Activated naive CD8-positive, alpha-beta T cell treated with anti-CD3 and anti-CD28 coated beads for 36 hours (primary cell): ENCODE measurements at regions not wholly inside any gene's neighbourhood (a gene's known extent, or its start where the extent isn't known, plus 50 kb on each side); places are given as distances from the start of the nearest gene placed in this dataset.

Experiments used
- DNase-seq: peaks from one replicate; pipeline ENCODE4 v3.0.0; 2021
- H3K27ac Mint-ChIP-seq: one replicate; pipeline ENCODE4 v1.8.0; 2022; ENCODE audit warnings: mild to moderate bottlenecking, moderate library complexity, mixed read lengths
- H3K27me3 Mint-ChIP-seq: one replicate; pipeline ENCODE4 v1.8.0; 2022; ENCODE audit warnings: mild to moderate bottlenecking, mixed read lengths
- H3K36me3 Mint-ChIP-seq: one replicate; pipeline ENCODE4 v1.8.0; 2021; ENCODE audit warnings: mild to moderate bottlenecking, mixed read lengths
- H3K4me1 Mint-ChIP-seq: one replicate; pipeline ENCODE4 v1.8.0; 2021; ENCODE audit warnings: mixed read lengths
- H3K4me3 Mint-ChIP-seq: one replicate; pipeline ENCODE4 v1.8.0; 2022; ENCODE audit warnings: mild to moderate bottlenecking, moderate library complexity, mixed read lengths
- H3K9me3 Mint-ChIP-seq: one replicate; pipeline ENCODE4 v1.8.0; 2022; ENCODE audit warnings: mixed read lengths

DNA sequence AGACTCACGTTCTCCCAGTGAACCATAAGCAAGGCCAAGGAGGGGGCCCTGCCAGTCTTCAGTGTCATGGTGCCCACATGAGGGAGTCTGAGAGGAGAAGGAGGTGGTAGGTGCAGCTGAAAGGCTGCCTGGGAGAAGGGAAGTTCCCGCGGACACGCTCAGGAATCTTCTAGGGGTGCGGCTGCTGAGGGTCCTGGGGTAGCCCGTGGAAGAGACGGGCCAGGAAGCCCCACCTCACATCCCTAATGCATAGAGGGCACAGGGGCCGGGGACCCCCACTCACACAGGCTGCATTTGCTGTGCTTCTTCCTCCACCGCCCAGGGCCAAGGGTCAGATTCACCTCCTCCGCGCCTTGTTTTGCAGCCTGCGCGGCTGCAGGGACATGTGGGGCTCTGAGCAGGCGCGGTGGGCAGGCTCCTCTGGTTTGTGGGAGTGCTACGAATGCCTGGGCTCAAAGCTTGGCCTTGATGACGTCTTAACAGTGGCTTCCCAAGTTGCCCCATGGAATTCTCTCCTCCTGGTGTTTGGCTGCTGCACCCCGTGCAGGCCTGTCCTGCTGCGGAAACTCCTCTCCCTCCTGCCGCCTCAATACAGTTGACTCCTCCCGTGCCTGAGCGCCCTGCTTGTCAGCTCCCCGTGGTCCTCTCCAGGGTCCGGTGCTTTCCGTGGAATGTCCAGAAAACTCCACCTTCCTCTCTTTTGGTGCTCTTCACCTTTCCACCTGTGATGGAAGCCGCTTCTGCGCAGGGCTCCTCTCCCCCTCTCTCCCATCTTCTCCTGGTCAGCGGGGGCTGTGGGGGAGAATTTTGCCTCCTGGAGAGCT, 95.7 kb downstream of the VAPA start:
- DNase-seq: no peak
- H3K36me3 Mint-ChIP-seq: no peaks in the 10 kb centered on the region
- H3K27me3 Mint-ChIP-seq: no peaks in the 10 kb centered on the region
- no peak overlapping the region for H3K27ac Mint-ChIP-seq
- no peaks in the 10 kb centered on the region for H3K4me1 Mint-ChIP-seq
- no peak overlapping the region for H3K4me3 Mint-ChIP-seq
- H3K9me3 Mint-ChIP-seq: no peaks in the 10 kb centered on the region

DNA sequence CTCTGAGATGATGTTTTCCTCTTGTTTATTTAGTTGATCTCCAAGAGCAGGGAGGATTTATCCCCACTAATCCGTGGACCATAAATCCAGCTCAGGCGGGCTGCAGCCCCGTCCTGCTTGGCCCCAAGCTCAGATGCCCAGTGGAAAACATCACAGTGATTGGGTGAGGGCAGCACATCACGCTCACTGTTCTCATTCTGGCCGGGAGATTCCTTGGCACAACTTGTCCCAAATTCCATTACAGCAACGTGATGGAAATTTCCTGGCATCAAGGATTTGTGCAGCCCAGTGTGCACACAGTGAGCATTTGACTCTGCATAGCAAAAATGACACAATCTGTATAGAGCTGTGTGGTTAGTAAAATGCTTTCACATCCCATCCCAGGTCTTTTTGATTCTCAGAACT, 96.8 kb downstream of the VAPA start:
- Mint-ChIP-seq H3K4me3 (no peak overlapping the region), H3K27me3 (no peaks in the 10 kb centered on the region), H3K4me1 (no peaks in the 10 kb centered on the region), H3K27ac (no peak overlapping the region), H3K36me3 (no peaks in the 10 kb centered on the region), H3K9me3 (no peaks in the 10 kb centered on the region)
- no peak for DNase-seq

DNA sequence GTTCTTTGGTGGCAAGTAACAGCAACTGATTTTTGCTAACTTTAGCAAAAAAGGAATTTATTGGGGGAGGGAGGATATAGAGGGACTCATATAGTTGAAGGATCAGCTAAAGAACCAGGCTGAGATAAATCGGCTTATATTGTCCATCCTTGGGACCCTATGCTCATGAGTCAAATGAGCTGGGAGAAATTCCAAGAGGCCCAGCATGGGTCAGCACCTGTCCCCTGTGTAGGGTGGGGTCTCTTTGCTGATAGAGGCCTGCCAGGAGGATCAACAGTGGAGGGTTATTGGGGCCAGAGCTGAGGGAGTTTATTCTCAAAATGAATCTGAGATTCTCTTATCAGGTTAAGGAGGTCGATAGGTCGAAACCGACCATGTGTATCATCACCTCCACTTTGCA, 97.2 kb downstream of the VAPA start:
- Mint-ChIP-seq H3K4me3 (no peak overlapping the region), H3K27ac (no peak overlapping the region), H3K4me1 (peaks cover 1% of the 10 kb centered on the region), H3K36me3 (no peaks in the 10 kb centered on the region), H3K27me3 (no peaks in the 10 kb centered on the region), H3K9me3 (no peaks in the 10 kb centered on the region)
- no peak for DNase-seq

DNA sequence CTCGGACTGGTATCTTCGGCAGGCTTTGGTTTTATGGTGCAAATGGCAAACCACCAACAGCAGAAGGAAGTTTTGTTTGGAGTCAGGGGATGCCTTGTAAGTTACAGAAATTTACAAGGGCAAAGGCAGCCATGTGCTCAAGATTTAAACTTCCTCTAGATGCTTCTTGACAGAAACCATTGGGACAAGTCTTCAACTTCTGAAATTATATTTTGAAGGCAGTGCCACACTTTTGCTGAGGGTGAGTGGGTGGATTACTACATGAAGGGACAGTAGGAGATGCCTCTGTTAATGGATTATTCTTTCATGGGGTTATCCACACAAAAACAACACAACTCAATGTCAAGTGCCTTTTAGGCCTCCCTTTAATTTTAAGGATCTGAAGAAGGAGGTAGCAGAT, 97.9 kb downstream of the VAPA start:
- H3K36me3 Mint-ChIP-seq: no peaks in the 10 kb centered on the region
- no peaks in the 10 kb centered on the region for H3K9me3 Mint-ChIP-seq
- H3K4me1 Mint-ChIP-seq: peaks cover 6% of the 10 kb centered on the region
- H3K27me3 Mint-ChIP-seq: no peaks in the 10 kb centered on the region
- H3K27ac Mint-ChIP-seq: no peak overlapping the region
- DNase-seq: no peak
- H3K4me3 Mint-ChIP-seq: no peak overlapping the region

DNA sequence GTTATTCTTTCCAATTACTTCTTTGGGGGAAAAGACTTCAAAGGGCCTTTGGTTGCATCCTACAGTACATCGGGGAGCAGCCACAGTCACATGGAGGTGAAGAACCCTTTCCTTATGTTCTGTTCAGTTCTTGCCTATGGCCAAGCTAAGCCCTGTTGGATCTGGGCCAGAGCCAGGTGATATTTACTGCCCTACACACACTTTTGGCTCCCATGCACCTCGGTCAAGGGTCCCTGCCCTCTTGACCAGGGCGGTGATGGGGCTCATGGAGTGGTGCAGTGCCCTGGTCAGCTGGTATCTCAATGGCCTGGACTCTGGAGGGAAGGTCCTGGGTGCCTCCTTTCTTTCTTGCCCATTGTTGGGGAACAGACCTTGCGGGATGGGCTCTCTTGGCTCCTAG, 98.7 kb downstream of the VAPA start:
- no peak overlapping the region for H3K27ac Mint-ChIP-seq
- H3K36me3 Mint-ChIP-seq: no peaks in the 10 kb centered on the region
- no peak for DNase-seq
- no peak overlapping the region for H3K4me3 Mint-ChIP-seq
- H3K9me3 Mint-ChIP-seq: no peaks in the 10 kb centered on the region
- no peaks in the 10 kb centered on the region for H3K27me3 Mint-ChIP-seq
- peaks cover 6% of the 10 kb centered on the region for H3K4me1 Mint-ChIP-seq

DNA sequence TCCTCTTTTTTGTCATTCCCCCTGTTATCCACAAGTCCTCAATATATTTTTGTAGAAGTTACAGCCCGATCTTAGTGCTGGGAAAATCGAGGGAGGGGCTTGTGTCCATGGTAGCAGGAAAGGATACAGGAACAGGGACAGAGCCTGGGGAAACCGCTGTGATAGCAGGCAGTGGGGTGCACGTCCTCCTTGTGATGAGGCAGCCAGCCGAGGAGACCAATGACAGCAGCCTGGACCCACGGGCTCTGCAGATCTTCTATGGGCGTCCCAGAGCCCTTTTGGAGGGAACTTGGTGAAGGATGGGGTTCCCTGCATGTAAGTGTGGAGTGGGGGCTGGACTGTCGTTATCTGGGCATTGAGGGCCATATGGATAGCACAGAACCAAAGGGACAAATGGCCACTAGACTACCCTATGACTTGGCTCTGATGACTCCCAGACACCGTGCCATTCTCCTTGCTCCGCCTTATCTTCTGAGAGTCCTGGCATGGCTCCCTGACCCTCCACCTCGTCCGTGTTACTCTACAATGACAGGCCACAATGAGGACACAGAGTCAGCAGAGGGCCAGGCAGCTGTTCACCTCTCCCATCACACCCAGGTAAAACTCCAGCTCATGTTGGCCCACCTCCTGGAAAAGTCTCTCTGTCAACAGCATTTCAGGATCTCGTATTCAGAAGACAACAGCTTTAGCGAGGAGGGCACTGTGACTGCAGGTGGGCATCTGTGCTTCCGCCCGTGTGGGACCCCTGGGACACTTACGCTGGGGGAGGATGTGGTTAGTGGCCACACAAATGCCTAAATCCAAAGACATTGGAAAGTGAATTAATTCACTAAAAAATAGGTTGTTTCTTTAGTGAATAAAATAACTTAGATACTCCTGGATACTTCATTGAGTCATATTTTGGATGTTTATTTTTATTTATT, 100.1 kb downstream of the VAPA start:
- H3K27ac Mint-ChIP-seq: no peak overlapping the region
- H3K4me3 Mint-ChIP-seq: no peak overlapping the region
- peaks cover 6% of the 10 kb centered on the region for H3K4me1 Mint-ChIP-seq
- no peak for DNase-seq
- H3K9me3 Mint-ChIP-seq: no peaks in the 10 kb centered on the region
- no peaks in the 10 kb centered on the region for H3K36me3 Mint-ChIP-seq
- H3K27me3 Mint-ChIP-seq: no peaks in the 10 kb centered on the region

DNA sequence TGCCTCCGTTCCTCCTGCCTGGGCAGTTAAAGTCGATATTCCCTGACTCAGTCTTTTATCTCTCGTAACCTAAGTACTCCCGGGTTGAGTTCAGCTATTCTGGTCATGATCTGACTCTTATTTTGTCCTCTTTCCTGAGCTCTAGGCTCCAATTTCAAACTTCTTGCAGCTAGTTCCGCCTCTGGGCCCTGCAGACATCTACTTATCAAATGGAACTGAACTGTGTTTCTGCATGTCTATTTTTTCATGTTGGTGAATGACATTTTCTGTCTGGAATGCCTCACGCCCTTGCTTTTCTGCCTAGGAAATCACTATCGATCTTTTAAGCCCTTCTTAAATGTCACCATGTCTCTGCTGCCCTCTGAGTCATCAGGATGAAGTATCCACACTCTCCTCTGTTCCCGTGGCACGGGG, 101.5 kb downstream of the VAPA start:
- DNase-seq: no peak
- H3K9me3 Mint-ChIP-seq: no peaks in the 10 kb centered on the region
- H3K4me1 Mint-ChIP-seq: peaks cover 6% of the 10 kb centered on the region
- H3K27me3 Mint-ChIP-seq: no peaks in the 10 kb centered on the region
- H3K4me3 Mint-ChIP-seq: no peak overlapping the region
- no peak overlapping the region for H3K27ac Mint-ChIP-seq
- H3K36me3 Mint-ChIP-seq: no peaks in the 10 kb centered on the region

DNA sequence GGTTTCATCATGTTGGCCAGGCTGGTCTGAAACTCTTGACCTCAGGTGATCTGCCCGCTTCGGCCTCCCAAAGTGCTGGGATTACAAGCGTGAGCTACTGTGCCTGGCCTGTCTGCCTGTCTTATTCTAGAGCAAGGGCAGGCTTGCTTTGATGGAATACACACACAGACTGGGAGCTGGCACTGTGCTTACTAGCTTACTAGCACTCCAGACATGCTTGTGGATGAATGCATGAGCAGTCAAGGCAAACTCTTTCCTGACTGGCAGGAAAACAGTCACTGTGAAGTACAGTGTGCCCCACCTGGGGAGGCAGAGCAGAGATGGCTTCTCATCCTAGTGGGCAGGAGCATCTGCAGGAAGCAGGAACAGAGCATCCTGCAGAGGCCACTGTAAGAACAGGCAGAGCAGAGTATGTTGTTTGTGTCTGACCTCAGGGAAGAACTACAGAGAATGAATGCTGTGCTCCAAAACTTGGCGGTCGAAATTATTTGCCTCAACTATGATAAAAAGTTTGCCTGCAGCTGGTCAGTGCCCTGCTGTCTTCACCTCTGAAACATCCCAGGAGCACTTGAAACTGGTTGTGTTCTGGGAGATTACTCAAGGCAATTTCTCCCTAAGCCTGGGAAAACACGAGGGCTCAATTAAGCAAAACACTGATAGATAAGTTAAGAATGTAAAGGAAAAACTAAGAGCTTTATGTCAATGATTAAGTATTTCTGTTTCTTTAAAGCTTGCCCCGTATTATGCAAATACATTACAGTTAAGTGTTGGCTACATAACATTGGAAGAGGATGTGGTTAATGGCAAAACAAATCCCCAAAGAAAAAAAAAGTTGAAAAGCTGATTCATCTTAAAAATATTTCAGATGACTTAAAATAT, 102.4 kb downstream of the VAPA start:
- no peaks in the 10 kb centered on the region for H3K27me3 Mint-ChIP-seq
- no peaks in the 10 kb centered on the region for H3K9me3 Mint-ChIP-seq
- H3K4me1 Mint-ChIP-seq: peaks cover 6% of the 10 kb centered on the region
- H3K27ac Mint-ChIP-seq: no peak overlapping the region
- H3K36me3 Mint-ChIP-seq: no peaks in the 10 kb centered on the region
- DNase-seq: no peak
- no peak overlapping the region for H3K4me3 Mint-ChIP-seq

DNA sequence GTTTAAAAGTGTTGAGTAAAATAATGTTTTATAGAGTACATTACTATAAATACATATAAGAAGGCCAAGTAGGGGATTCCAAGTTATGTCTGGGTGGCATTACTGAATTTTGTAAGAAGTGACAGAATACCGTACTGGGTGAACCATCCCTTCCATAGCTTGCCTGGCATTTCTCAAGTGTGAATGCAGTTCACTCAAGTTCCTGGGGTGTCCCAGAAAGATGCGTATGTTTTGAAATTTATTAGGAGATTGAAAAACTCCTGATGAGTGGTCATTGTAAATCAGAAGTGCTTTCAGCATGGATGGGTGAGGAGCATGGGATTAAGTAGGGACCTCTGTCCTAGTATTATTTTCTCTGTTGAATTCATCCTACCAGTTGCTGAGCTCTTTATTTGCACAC, 103.2 kb downstream of the VAPA start:
- no peak overlapping the region for H3K4me3 Mint-ChIP-seq
- peaks cover 6% of the 10 kb centered on the region for H3K4me1 Mint-ChIP-seq
- H3K27ac Mint-ChIP-seq: no peak overlapping the region
- no peaks in the 10 kb centered on the region for H3K36me3 Mint-ChIP-seq
- no peaks in the 10 kb centered on the region for H3K9me3 Mint-ChIP-seq
- no peaks in the 10 kb centered on the region for H3K27me3 Mint-ChIP-seq
- no peak for DNase-seq

DNA sequence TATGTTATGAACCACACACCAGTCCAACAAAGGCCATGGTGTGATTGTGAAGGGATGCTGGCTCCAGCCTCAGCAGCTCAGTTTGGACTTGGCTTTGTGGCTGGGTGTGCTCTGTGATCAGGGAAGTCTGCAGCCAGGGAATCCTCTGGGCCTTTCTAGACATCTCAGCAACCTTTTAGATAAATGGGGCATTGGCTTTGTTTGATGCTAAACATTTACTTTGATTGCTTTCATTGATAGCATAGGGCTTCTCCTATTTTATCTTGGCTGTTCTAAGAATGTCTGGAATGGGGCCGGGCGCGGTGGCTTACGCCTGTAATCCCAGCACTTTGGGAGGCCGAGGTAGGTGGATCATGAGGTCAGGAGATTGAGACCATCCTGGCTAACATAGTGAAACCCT, 104.5 kb downstream of the VAPA start:
- H3K4me3 Mint-ChIP-seq: no peak overlapping the region
- no peaks in the 10 kb centered on the region for H3K36me3 Mint-ChIP-seq
- peaks cover 6% of the 10 kb centered on the region for H3K4me1 Mint-ChIP-seq

DNA sequence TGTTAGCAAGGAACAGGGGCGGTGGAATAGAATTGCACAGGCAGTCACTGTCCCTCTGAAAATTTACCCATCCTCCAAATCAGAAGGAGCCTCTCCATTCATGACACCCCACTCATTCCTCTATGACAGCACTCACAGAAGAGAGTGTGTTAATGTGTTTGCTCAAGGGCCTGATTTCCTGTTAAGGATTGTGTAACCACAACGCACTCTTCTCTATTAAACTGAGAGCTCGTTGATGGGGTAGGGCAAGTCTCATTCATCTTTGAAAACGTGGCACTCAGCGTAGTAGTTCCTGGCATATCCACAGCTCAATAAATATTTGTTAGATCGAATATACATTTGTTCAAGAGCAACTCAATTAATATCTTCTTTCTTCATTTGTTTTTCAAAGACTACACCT, 106.4 kb downstream of the VAPA start:
- no peak overlapping the region for H3K27ac Mint-ChIP-seq
- H3K9me3 Mint-ChIP-seq: no peaks in the 10 kb centered on the region
- no peaks in the 10 kb centered on the region for H3K36me3 Mint-ChIP-seq
- no peak for DNase-seq
- H3K4me3 Mint-ChIP-seq: no peak overlapping the region
- H3K4me1 Mint-ChIP-seq: peaks cover 6% of the 10 kb centered on the region
- H3K27me3 Mint-ChIP-seq: no peaks in the 10 kb centered on the region

More for the DNA sequence above, 104.5 kb downstream of the VAPA start:
- Mint-ChIP-seq H3K9me3 (no peaks in the 10 kb centered on the region), H3K27ac (no peak overlapping the region), H3K27me3 (no peaks in the 10 kb centered on the region)
- no peak for DNase-seq

DNA sequence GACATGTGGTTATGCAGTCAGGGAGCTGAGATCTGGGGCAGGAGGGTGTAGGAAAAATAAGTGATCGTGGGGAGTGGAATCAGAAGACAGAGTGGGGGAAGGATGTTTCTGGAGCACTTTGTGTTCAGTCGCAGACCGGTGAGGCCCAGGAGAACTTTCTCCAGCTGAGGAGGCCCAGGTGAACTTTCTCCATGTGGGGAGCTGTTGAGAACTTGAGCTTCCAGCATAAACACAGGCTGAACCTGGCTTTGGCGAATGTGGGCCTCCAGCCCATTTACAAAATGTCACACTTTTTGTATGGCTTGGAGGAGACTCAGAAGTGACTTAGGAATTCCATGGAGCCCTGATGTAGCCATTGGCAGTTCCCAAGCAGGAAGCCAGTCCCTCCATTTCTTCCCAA, 108.5 kb downstream of the VAPA start:
- peaks cover 3% of the 10 kb centered on the region for H3K4me1 Mint-ChIP-seq
- no peak overlapping the region for H3K27ac Mint-ChIP-seq
- no peak for DNase-seq
- H3K36me3 Mint-ChIP-seq: no peaks in the 10 kb centered on the region
- H3K9me3 Mint-ChIP-seq: no peaks in the 10 kb centered on the region
- H3K4me3 Mint-ChIP-seq: no peak overlapping the region
- no peaks in the 10 kb centered on the region for H3K27me3 Mint-ChIP-seq

DNA sequence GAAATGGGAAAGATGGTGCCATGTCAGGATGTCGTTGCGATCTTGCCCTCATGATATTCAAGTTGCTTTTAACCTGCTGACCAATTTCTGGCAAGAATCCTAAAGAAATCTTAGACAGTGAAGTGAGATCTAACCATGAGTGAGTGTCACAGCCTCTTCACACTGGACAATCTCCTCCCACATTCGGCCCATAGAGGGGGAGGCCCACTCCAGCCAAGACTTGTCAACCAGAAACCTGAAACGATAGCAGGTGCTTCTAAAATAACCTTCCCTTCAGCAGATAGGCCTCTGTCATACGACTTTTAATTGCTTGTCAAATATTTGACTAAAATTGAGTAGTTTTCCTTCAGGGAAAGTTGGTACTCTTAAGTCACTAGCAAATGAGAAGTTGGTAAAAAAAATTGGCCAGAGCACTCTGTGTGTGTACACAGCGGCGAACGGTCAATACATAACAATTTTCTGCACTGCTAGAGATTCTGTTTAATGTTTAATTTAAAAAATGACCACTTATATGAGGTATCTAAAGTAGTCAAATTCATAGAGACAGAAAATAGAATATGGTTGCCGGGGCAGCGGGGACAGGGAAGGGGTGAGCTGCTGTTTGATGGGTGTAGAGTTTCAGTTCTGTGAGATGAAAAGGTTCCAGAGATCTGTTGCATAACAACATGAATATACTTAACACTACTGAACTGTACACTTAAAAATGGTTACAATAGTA, 110.2 kb downstream of the VAPA start:
- no peak for DNase-seq
- H3K4me1 Mint-ChIP-seq: peaks cover 3% of the 10 kb centered on the region
- no peaks in the 10 kb centered on the region for H3K27me3 Mint-ChIP-seq
- no peaks in the 10 kb centered on the region for H3K36me3 Mint-ChIP-seq
- no peaks in the 10 kb centered on the region for H3K9me3 Mint-ChIP-seq
- H3K4me3 Mint-ChIP-seq: no peak overlapping the region
- no peak overlapping the region for H3K27ac Mint-ChIP-seq
